HEK293 (cell line): ENCODE measurements at regions not wholly inside any gene's neighbourhood (a gene's known extent, or its start where the extent isn't known, plus 50 kb on each side); places are given as distances from the start of the nearest gene placed in this dataset.

Experiments used
- CTCF ChIA-PET: fragments of 350-600 bp; formaldehyde crosslinking; extraction: SDS; loops from one replicate; lab custom pipeline; 2021; ENCODE audit warnings: antibody characterized with exemption; lab: Yijun Ruan, JAX
- POLR2A ChIA-PET: fragments of 300-600 bp; formaldehyde crosslinking; extraction: SDS; loops from one replicate; lab custom pipeline; 2020; ENCODE audit warnings: antibody characterized with exemption, inconsistent platforms; lab: Yijun Ruan, JAX
- H3K27ac ChIP-seq: fragments of 200-500 bp; sonication (Bioruptor generic); 2 replicates; pipeline ENCODE4 v1.5.1; 2014; ENCODE audit warnings: low read depth, low read length, control low read depth, inconsistent platforms; ENCODE audit errors: extremely low read depth
- H3K36me3 ChIP-seq, 2 experiments: fragments of 200-500 bp in 1 of 2; sonication (Bioruptor generic) in 1 of 2; 1 replicate in 1 of 2; 2 replicates in 1 of 2; pipeline ENCODE4 v1.5.1; 2014 to 2017; ENCODE audit warnings: inconsistent platforms in 2 of 2, low read length in 2 of 2; ENCODE audit not compliant: control insufficient read depth in 2 of 2, insufficient read depth in 1 of 2
- H3K4me1 ChIP-seq: fragments of 200-500 bp; sonication (Bioruptor generic); 2 replicates; pipeline ENCODE4 v1.5.1; 2014; ENCODE audit warnings: mild to moderate bottlenecking, low read length, inconsistent platforms; ENCODE audit not compliant: control insufficient read depth, insufficient read depth
- H3K4me3 ChIP-seq: 2 replicates; pipeline ENCODE4 v1.5.1; 2011; ENCODE audit warnings: low read depth, mild to moderate bottlenecking, control low read depth, low read length, moderate library complexity
- H3K9me3 ChIP-seq: fragments of 200-500 bp; sonication (Bioruptor generic); 2 replicates; pipeline ENCODE4 v1.5.1; 2014; ENCODE audit warnings: low read depth, low read length, inconsistent platforms; ENCODE audit not compliant: control insufficient read depth, insufficient read depth
- MYNN ChIP-seq: fragments of 450-650 bp; formaldehyde crosslinking; IDR thresholded peaks from 2 replicates; pipeline ENCODE4 v1.5.1; 2016; ENCODE audit warnings: missing biosample characterization, missing genetic modification characterization, borderline replicate concordance
- ZBTB17 ChIP-seq: fragments of 450-650 bp; formaldehyde crosslinking; IDR thresholded peaks from 2 replicates; pipeline ENCODE4 v1.5.1; 2016; ENCODE audit warnings: missing biosample characterization, missing genetic modification characterization
- ZBTB44 ChIP-seq: fragments of 450-650 bp; IDR thresholded peaks from 2 replicates; pipeline ENCODE4 v1.5.1; 2018; ENCODE audit warnings: missing biosample characterization, mild to moderate bottlenecking, missing genetic modification characterization
- ZNF10 ChIP-seq: fragments of 450-650 bp; formaldehyde crosslinking; IDR thresholded peaks from 2 replicates; pipeline ENCODE4 v1.5.1; 2017; ENCODE audit warnings: missing biosample characterization, missing genetic modification characterization
- ZNF133 ChIP-seq: fragments of 450-650 bp; formaldehyde crosslinking; IDR thresholded peaks from 2 replicates; pipeline ENCODE4 v1.5.1; 2016; ENCODE audit warnings: missing biosample characterization, missing genetic modification characterization
- ZNF140 ChIP-seq: fragments of 450-650 bp; formaldehyde crosslinking; IDR thresholded peaks from 2 replicates; pipeline ENCODE4 v1.5.1; 2016; ENCODE audit warnings: missing biosample characterization, missing genetic modification characterization
- ZNF324 ChIP-seq: fragments of 450-650 bp; formaldehyde crosslinking; IDR thresholded peaks from 2 replicates; pipeline ENCODE4 v1.5.1; 2016; ENCODE audit warnings: missing biosample characterization, missing genetic modification characterization
- ZNF37A ChIP-seq: fragments of 450-650 bp; IDR thresholded peaks from 2 replicates; pipeline ENCODE4 v1.5.1; 2018; ENCODE audit warnings: missing biosample characterization, missing genetic modification characterization
- ZNF514 ChIP-seq: fragments of 450-650 bp; formaldehyde crosslinking; IDR thresholded peaks from 2 replicates; pipeline ENCODE4 v1.5.1; 2016; ENCODE audit warnings: missing biosample characterization, missing genetic modification characterization
- ZNF701 ChIP-seq: fragments of 450-650 bp; formaldehyde crosslinking; IDR thresholded peaks from 2 replicates; pipeline ENCODE4 v1.5.1; 2016; ENCODE audit warnings: missing biosample characterization, missing genetic modification characterization
- ZSCAN4 ChIP-seq: fragments of 450-650 bp; formaldehyde crosslinking; IDR thresholded peaks from 2 replicates; pipeline ENCODE4 v1.5.1; 2017; ENCODE audit warnings: missing biosample characterization, missing genetic modification characterization
- TF ChIP-seq, protein P1 (sequence below): fragments of 450-650 bp; formaldehyde crosslinking; IDR thresholded peaks from 2 replicates; pipeline ENCODE4 v1.5.1; 2016; ENCODE audit warnings: missing biosample characterization, missing genetic modification characterization
- TF ChIP-seq, protein P2 (sequence below): fragments of 450-650 bp; formaldehyde crosslinking; IDR thresholded peaks from 2 replicates; pipeline ENCODE4 v1.5.1; 2016; ENCODE audit warnings: missing biosample characterization, missing genetic modification characterization, low read depth
- TF ChIP-seq, protein P3 (sequence below): fragments of 450-650 bp; formaldehyde crosslinking; IDR thresholded peaks from 2 replicates; pipeline ENCODE4 v1.5.1; 2016; ENCODE audit warnings: missing biosample characterization, missing genetic modification characterization
- TF ChIP-seq, protein P4 (sequence below): fragments of 450-650 bp; formaldehyde crosslinking; IDR thresholded peaks from 2 replicates; pipeline ENCODE4 v1.5.1; 2016; ENCODE audit warnings: missing biosample characterization, missing genetic modification characterization

DNA sequence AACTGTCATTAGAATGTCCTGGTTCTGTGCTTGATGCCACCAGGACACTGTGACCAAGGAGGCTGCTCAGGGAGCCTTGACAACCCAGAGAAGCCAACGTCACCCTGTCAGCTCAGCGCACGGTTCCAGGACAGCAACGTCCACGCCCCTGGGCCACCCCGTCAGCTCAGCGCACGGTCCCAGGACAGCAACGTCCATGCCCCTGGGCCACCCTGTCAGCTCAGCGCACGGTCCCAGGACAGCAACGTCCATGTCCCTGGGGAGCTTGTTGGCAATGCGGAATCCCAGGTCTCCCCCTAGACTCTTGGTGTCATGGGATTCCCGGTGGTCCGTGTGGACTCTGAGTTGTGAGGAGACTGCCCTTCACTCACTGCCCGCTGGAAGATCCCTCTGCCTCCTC is 51.0 kb upstream of the GALR1 start (continued):
- no peak for TF ChIP-seq ZSCAN4 (tag by site-specific recombination)
- TF ChIP-seq, protein P1, sequence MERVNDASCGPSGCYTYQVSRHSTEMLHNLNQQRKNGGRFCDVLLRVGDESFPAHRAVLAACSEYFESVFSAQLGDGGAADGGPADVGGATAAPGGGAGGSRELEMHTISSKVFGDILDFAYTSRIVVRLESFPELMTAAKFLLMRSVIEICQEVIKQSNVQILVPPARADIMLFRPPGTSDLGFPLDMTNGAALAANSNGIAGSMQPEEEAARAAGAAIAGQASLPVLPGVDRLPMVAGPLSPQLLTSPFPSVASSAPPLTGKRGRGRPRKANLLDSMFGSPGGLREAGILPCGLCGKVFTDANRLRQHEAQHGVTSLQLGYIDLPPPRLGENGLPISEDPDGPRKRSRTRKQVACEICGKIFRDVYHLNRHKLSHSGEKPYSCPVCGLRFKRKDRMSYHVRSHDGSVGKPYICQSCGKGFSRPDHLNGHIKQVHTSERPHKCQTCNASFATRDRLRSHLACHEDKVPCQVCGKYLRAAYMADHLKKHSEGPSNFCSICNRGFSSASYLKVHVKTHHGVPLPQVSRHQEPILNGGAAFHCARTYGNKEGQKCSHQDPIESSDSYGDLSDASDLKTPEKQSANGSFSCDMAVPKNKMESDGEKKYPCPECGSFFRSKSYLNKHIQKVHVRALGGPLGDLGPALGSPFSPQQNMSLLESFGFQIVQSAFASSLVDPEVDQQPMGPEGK, result no peak
- TF ChIP-seq, protein P2, sequence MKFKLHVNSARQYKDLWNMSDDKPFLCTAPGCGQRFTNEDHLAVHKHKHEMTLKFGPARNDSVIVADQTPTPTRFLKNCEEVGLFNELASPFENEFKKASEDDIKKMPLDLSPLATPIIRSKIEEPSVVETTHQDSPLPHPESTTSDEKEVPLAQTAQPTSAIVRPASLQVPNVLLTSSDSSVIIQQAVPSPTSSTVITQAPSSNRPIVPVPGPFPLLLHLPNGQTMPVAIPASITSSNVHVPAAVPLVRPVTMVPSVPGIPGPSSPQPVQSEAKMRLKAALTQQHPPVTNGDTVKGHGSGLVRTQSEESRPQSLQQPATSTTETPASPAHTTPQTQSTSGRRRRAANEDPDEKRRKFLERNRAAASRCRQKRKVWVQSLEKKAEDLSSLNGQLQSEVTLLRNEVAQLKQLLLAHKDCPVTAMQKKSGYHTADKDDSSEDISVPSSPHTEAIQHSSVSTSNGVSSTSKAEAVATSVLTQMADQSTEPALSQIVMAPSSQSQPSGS, result no peak
- no peak for TF ChIP-seq MYNN
- TF ChIP-seq, all 188 proteins: peak for 0

GRCh38 chr18:77199707-77200106 is 49.9 kb upstream of the GALR1 start:
- H3K4me3 ChIP-seq, result no peak overlapping the region
- H3K4me1 ChIP-seq, result no peaks in the 10 kb centered on the region
- H3K9me3 ChIP-seq, result no peaks in the 10 kb centered on the region
- POLR2A ChIA-PET, result no interaction called here
- H3K27ac ChIP-seq, result no peak overlapping the region
- no peaks in the 10 kb centered on the region for H3K36me3 ChIP-seq
- TF ChIP-seq ZBTB44, result no peak
- no peak for TF ChIP-seq ZNF324 (tag by site-specific recombination)
- TF ChIP-seq, protein P3, sequence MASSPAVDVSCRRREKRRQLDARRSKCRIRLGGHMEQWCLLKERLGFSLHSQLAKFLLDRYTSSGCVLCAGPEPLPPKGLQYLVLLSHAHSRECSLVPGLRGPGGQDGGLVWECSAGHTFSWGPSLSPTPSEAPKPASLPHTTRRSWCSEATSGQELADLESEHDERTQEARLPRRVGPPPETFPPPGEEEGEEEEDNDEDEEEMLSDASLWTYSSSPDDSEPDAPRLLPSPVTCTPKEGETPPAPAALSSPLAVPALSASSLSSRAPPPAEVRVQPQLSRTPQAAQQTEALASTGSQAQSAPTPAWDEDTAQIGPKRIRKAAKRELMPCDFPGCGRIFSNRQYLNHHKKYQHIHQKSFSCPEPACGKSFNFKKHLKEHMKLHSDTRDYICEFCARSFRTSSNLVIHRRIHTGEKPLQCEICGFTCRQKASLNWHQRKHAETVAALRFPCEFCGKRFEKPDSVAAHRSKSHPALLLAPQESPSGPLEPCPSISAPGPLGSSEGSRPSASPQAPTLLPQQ (tag by site-specific recombination), result no peak
- TF ChIP-seq, protein P4, sequence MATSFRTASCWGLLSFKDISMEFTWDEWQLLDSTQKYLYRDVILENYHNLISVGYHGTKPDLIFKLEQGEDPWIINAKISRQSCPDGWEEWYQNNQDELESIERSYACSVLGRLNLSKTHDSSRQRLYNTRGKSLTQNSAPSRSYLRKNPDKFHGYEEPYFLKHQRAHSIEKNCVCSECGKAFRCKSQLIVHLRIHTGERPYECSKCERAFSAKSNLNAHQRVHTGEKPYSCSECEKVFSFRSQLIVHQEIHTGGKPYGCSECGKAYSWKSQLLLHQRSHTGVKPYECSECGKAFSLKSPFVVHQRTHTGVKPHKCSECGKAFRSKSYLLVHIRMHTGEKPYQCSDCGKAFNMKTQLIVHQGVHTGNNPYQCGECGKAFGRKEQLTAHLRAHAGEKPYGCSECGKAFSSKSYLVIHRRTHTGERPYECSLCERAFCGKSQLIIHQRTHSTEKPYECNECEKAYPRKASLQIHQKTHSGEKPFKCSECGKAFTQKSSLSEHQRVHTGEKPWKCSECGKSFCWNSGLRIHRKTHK (tag by site-specific recombination), result no peak
- no peak for TF ChIP-seq ZNF133
- TF ChIP-seq ZNF10 (tag by site-specific recombination), result no peak
- TF ChIP-seq ZNF701, result no peak
- no peak for TF ChIP-seq ZNF140 (tag by site-specific recombination)
- TF ChIP-seq ZNF514, result no peak
- no peak for TF ChIP-seq ZNF37A (tag by site-specific recombination)
- TF ChIP-seq ZBTB17 (tag by site-specific recombination), result no peak
- CTCF ChIA-PET, result no interaction called here
